HG02798 (cell line): ENCODE measurements at regions not wholly inside any gene's neighbourhood (a gene's known extent, or its start where the extent isn't known, plus 50 kb on each side); places are given as distances from the start of the nearest gene placed in this dataset.
"Not testable (repeated sequence)": the region's sequence is repeated elsewhere in the genome, so short reads cannot be mapped to it uniquely, and the experiment has no call there.

Experiments used
- ATAC-seq: cut with Tn5 transposase; IDR thresholded peaks from one replicate; pipeline ENCODE4 v1.9.1; 2021; ENCODE audit warnings: mild to moderate bottlenecking; ENCODE audit not compliant: unreplicated experiment, poor library complexity

DNA sequence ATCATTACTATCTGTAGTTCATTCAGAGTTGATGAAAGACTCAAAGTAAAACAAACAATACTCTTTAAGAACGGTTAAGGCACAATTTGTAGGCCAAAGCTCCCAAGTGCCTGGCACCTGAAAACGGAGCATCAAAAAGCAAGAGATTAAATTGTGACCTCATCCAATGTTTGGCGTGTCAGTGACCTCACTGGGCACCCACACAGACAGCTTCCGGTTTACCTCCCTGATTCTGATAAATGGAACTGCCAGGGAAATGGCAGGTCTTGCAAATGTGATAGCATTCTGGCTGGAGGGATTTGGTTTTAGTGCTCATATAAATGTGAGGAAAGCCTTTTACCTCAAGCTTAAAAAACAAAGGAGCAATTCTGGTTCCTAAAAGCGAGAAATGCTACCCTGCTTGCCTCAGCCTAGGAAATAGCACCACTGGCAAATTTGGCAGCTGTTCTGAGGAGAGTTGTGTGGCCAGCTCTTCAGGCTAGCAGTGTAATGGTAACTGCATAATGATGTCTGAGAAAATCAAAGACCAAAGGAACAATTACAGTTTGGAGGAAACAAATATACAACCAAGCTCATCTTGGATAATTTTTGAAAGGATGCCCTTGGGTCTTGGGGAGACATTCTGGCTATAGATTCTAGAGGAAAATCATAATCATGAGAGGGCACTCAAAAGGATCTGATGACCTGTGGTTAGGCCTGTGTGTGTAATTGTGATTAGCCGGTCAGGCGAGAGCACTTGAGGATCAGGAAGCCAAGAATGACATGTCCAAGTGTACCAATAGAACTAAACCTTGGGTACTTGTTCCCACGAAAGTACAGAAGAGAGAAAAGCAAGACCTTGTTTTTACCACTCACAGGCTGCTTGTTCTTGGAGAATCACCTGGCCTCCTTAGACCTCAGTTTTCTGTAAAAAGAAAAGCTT lies 174.3 kb downstream of the TFAP2B start:
- ATAC-seq: no peak

DNA sequence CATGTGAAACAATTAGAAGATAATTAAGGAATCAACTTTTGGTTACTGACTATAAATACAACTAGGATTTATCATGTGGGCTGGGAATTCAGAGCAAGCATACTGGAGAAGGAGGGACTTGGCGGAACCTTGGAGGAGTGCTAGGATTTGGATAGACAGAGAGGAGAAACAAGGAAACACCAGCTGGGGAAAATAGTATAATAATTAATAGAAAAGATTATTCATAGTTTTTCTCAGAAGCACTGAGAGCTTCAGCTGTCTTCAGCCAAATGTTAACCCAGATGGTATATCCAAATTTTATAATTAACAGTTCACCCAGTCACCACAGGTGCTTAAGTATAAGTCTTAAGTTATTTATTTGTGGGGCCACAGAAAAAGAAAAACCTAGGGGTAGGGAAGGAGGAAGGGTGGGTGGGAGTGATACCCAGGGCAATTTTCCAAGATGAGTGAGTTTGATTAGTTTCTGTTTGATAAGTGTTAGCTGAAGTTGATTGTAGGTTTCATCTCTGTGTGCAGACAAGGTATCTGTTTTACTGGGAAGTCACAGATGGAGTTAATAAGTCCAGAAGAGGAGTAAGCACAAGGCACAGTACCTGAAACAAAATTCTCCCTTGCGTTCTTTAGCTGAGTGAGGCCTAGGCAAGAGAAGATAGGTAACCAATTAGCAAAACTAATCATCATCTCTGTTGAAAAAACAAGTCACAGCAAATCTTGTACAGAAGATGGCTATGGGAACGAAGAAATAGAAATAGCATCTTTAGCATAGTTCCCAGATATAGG lies 175.5 kb downstream of the TFAP2B start:
- no peak for ATAC-seq

DNA sequence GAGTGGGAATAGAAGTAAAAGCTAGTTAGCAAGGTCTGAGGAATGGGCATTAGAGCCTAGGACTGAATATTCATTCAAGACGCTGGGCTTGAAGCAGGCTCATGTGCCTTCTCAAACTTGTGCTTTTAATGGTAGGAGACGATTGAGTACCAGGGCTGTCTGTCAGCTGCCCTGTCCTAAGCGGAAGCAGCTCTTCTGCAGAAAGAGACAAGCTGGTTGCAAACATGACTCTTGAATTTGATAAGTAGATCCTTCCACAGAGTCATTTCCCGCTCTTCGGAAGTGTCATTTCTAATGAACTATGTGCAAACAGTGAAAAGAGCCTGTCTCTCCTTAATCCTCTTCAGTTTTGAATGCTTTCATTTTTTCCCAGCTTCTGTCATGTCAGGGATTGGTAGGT lies 176.4 kb downstream of the TFAP2B start:
- no peak for ATAC-seq

DNA sequence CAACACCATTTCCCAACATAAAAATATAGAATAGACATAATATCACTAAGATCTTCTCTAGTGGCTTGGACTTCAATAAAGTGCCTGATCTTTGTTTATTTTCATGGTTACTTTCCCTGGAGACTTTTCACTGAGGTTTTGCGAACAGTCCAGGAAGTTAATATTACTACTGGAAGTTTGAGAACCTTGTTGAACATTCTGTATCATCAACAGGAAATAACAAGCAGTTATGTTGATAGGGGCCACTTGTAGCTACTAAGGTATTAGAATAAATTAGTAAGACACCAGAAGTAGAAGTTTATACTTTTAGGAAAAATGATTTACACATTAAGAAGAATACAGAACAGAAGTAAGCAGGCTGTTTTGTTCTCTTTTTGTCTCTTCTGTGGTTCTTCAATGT lies 180.2 kb downstream of the TFAP2B start:
- ATAC-seq: no peak

DNA sequence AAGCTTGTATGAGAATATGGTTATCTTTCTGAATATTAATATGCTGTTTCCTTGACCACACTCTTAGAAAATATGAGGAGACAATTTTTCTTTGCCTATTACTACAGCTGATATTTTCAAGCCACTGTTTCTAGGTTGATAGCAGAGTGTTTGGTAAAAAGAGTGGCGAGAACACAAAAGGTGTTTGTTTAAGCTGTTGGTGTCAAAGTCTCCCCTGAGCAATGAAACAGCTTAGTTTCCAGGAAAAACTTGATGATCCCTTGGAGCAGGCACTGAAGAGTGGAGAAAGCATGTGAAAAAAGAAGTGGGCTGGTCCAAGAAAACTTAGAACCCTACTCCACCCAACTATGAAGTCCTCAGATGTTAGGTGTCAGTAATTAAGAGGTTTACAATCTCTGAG lies 182.7 kb downstream of the TFAP2B start:
- ATAC-seq: no peak

DNA sequence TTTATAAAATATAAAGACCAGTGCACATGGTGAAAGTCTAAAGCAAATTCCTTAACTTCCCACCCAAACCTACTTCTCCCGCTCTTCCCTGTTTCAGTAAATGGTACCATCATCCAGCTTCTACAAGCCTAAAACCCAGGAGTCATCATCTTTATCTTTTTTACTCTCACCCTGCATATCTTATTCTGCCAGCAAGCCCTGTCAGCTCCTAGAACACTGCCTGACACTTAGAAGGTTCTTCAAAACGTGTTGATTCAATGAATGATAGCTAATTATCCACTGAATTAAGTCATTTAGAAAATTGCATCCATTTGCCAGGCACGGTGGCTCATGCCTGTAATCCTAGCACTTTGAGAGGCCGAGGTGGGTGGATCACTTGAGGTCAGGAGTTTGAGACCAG lies 185.7 kb downstream of the TFAP2B start:
- no peak for ATAC-seq

DNA sequence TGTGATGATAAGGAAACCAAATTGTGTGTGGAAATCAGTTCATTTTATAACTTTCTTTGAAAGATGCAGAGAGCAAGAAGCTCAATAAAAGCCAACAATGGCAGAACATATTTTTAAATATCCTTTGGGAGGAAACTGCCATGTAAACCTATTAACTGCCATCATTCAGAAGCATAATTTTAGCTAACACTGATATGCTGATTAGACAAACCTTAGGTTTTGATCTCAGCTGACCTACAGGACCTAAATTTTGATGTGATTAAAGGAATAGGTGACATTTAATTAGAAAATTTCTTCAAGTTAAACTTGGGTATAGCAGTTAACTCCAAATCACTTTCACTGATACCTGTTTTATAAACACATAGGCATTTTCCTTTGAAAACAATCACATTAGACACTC lies 187.1 kb downstream of the TFAP2B start:
- ATAC-seq: no peak

DNA sequence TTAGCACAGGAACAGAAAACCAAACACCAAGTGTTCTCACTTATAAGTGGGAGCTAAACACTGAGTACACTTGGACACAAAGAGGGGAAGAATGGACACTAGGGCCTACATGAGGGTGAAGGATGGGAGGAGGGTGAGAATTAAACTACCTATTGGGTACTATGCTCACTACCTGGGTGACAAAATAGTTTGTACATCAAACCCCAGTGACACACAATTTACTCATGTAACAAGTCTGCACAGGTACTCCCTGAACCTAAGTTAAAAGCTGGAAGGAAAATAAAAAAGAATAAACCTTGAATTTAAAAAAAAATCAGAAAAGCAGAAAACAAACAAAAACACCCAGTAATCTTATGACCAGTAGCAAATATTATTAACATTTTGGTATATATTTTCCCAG lies 188.6 kb downstream of the TFAP2B start:
- no peak for ATAC-seq

DNA sequence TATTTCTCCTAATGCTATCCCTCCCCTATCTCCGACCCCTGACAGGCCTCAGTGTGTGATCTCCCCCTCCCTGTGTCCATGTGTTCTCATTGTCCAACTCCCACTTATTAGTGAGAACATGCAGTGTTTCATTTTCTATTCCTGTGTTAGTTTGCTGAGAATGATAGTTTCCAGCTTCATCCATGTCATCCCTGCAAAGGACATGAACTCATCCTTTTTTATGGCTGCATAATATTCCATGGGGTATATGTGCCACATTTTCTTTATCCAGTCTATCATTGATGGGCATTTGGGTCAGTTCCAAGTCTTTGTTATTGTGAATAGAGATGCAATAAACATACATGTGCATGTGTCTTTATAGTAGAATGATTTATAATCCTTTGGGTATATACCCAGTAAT lies 190.0 kb downstream of the TFAP2B start:
- not testable (repeated sequence) for ATAC-seq

DNA sequence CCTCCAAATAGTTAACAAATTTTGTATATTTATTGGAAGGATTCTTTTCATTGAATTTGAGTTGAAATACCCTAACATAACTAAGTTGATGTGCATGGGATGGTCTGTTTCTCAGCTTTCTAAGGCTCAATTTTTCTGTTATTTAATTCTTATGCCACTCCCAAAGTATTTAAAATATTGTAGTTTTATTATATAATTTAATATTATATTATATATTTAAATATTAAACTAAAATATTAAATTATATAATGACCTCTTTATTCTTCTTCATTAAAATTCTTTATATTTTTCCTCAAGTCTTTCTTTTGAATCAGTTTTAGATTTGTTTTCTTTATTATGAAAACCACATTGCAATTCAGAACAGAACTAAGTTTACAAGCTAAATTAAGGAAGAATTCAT lies 194.7 kb downstream of the TFAP2B start:
- ATAC-seq: no peak

DNA sequence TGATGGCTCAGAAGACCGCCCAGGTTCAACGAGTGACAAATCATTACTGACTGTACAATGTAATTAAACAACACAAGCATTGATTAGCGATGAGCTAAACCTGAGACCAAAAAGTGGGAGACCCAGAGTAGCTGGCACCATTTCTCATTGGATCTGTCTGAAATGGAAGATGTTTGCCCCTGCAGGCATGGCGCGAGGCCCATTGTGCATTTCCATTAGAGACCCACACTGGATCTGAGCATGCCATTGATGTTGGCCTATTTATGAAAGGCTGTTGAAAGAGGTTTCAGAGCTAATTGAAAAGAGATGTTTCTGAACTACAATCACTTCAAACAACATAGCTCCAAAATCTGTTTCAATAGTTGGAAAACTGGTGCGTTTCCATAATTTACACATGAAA lies 196.7 kb downstream of the TFAP2B start:
- no peak for ATAC-seq

DNA sequence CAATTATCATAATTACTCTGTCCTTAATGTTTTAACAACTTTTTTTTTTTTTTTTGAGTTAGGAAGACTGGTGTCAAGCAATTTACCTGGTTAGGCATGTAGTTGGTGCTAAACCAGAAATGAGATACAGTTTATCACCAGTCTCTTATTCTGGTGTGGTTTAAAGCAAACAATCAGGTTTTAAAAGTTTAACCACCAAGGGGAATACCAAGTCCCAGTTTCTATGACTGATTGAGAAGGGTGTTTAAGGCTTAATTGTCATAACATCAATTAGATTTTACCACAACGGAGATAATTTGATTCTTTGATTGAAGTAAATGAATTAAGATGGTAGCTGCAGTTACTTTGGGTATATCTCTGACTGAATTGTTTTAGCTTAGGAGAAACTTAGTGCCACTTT lies 197.8 kb downstream of the TFAP2B start:
- ATAC-seq: no peak

DNA sequence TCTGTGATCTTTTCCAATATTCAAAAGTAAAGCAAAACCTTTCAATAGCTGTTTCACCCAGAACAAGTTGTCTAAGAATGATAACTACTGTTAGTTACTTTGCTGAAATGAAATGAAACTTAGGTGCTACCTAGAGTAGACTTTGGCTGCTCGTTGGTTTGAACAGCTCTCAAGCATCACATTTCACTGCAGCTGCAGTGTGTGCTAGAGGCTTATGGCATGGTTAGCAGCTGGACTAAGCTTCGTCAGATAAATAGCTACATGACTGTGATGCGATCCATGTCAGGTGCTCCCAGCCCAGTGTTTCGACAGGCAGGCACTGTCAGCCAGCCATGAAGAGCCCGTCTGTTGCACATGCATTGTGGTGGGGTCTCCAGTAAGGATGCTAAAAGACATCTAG lies 201.1 kb downstream of the TFAP2B start:
- peak; percentile 43 for ATAC-seq

DNA sequence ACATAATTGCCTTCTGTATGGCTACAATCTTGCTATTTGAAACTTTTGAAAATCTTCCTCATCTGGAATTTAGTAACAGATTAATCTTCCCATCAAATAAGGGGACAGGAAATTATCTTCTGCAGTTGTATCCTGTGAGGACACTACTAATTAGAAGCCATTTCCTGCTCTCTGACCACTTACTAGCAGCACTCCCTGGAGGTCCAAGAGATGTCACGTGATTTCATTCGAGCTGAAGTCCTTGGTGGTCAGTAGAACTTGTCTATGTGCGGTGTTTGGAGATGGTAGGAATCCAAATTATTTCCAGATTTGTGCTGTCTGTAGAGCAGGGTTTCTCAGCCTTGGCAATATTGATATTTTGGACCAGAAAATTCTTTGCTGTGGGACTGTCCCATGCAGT lies 202.5 kb downstream of the TFAP2B start:
- ATAC-seq: no peak

DNA sequence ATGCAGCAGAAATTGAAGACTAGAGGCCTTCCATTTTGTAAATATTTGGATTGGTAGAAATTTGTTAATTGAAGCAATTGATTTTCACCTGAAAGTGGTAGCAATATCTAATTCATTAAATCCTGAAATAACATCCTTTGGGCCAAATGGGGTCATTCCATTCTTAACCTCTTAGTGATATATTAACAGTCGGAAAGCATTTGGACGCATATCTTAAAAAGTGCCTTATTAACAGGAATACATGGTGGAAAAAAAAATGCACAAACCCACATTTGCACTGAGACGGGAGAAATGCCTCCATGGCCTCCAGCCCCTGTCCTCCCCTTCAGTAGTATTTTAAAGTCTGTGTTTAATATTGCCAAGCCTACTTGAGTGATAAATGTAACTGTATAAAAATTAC lies 205.5 kb downstream of the TFAP2B start:
- ATAC-seq: no peak

DNA sequence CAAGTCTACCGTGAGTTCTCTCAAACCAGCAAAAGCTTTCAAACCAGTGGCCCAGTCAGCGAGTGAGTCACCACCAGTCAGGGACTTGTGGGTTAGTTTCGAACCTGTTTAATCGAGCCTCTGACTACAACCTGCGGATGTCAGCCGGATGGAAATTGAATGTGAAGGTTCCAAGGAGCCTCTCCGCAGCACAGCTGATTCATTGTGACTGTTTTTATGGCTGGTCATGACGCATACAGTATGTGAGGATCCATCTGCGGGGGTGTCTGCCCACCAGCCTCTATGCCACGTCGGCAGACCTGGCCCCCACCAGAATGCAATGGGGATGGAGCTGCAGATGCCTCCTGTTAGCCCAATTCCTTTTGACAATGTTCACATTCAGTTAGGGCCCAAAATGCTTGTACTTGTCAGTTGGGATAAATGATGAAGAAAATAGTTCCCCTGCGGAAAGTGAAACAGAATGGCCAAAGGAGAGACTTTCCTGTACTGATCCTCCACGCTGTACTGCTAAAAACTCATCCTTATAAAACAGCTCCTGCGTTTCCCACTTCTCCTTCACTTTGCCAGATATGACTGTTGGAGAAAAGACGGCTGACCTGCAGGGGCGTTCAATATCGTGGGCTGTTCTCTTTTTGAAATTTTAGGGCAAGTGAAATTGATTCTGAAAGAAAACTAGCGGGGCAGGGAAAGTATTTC lies 206.6 kb downstream of the TFAP2B start:
- no peak for ATAC-seq

DNA sequence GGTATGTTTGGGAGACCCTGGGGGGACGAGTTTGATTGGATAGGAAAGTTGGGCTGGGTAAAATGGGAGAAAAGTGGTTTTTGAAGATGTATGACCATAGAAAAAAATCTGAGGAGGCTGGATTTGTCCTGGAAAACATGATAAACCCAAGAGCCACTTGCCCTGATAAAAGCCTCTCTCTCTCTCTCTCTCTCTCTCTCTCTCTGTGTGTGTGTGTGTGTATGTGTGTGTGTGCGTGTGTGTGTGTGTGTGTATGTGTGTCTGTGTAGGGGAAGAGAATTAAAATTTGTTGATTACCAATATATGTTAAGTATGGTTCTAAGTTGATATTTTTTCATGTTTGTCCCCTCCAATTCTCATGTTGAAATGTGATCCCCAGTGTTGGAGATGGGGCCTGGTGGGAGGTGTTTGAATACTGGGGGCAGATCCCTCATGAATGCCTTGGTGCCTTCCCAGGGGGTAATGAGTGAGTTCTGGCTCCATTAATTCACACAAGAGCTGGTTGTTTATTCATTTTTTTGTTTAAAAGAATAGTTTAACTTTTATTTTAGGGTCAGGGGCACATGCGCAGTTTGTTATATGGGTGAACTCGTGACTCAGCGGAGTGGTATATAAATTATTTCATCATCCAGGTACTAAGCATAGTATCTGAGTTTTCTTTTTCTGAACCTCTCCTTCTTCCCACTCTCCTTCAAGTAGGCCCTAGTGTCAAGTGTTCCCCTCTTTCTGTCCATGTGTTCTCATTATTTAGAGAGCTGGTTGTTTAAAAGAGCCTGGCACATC lies 208.8 kb downstream of the TFAP2B start:
- ATAC-seq: no peak

DNA sequence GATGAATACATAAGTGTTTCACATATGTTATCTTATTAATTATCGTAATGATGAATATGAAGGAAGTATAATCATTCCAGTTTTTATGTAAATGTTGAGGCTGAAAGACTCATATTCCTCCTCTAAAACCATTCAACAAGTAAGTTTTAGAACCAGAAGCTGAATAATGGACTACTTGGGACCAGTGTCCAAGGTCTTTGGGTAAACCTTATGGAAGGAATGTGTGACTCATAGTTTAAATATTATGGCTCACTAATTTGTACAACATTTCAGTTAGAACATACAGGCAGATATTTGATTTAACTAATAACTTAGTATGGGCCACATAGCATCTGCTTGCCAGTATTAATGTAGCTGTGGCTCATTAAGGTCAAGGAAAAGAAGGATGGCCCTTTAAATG lies 209.6 kb downstream of the TFAP2B start:
- ATAC-seq: no peak

DNA sequence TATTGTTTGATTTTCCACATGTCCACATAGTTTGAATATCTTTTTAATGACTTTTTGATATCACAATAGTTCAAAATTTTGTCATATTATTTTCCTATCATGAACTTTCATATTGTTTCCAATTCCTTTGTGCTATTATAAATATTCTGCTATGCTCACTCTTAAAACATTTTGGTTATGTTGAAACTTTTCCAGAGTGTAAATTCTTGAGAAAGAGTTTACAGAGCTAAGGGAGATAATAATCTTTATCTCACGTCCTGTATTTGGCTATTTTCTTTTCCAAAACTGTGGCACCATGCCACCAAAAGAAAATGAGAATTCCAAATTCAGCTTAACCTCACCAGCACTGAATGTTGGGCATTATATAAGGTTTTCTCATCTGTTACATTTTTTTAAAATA lies 210.9 kb downstream of the TFAP2B start:
- no peak for ATAC-seq

DNA sequence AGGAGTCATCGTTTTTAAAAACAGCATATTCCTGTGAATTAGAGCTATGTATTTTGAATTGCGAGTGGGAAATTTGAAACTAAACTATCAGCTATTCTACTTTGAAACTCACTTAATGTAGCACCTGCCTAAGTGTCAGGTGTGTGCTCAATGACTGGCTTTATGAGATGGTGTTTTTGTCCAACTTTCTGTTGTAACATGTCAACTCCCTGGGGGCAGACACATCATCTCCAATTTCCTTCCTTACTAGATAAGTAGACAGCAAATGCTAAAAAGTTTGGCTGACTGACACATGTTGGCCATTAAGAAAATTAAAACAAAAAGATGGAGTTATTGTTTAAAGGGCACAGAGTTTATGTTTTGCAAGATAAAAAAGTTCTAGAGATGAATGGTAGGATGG lies 226.9 kb downstream of the TFAP2B start:
- no peak for ATAC-seq
